ENCODE measurements at regions not wholly inside any gene's neighbourhood (a gene's known extent, or its start where the extent isn't known, plus 50 kb on each side); places are given as distances from the start of the nearest gene placed in this dataset.

DNA sequence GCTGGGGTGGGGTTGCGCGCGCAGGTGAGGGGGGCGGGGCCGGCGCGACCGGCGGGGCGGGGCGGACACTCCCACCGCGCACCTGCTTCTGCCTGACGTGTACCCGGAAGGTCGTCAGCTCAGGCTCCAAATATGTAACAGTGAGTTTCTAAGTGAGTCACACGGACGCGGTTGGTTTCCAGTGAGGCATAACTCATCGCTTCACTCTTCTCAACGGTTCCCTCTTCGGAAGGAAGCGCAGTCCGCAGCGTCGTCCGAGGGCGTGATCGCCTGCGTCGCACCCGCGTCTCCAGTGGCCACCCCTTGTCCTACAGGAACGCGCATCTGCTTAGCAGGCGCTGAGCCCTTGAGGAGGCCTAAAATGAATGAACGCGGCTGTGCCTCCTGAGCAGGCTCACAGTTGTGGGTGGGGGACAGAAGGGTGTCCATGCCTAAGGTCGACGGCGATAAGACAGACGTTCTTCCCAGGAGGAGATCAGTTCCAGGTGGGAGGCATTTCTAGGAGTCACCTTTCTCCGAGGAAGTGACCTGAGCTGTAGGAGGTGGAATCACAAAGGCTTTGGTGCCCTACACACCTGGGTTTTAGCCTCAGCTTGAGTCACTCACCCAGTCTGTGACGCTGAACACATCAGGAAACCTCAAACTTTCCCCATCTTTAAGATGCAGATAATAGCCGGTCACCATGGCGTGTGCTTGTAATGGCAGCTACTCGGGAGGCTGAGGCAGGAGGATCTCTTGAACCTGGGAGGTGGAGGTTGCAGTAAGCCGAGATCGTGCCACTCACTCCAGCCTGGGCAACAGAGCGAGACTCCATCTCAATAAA, 50.9 kb upstream of the EZR start:
- no peaks in the 10 kb centered on the region for H4K20me1 ChIP-seq (ENCODE audit: insufficient read depth)
- H3K27me3 ChIP-seq (ENCODE audit: insufficient read depth, low read length) = no peaks in the 10 kb centered on the region
- ChIA-PET RAD21 (ENCODE audit: low non-redundant PET in 1 of 2, low total read pairs in 2 of 2, uncharacterized antibody in 2 of 2, unreplicated experiment in 2 of 2) (interaction anchor here (0.6 to 1.3 kb wide), 10 partner anchors 14 to 152 kb away, joined by 3 to 10 read pairs (median 4); partner anchors contain the start of gene EZR (in 1 of the 2)), CTCF (interaction anchor here (1.1 to 1.8 kb wide), 3 partner anchors 16 to 151 kb away, joined by 3 to 4 read pairs (median 3); no protein-coding TSS in a partner anchor), POLR2A (interaction anchor here (0.6 to 7.2 kb wide), 55 partner anchors 9 to 237 kb away, joined by 3 to 109 read pairs (median 5); partner anchors contain the start of genes EZR and RSPH3)
- intact Hi-C loops (cut with micrococcal nuclease) = loop anchor here (1.0 to 5.0 kb wide), 5 partner anchors 17 to 149 kb away; no protein-coding TSS in a partner anchor
- peak overlapping the region; percentile 66 for H3K9ac ChIP-seq (ENCODE audit: low read length)
- H3K4me2 ChIP-seq (ENCODE audit: low read length) = peak overlapping the region; percentile 67
- H3K9me2 ChIP-seq (ENCODE audit: insufficient read depth) = no peaks in the 10 kb centered on the region
- ATAC-seq (peak; percentile 82), DNase-seq (ENCODE audit: low read depth, low spot score) (peak; percentile 99)
- peak overlapping the region; percentile 37 to 44 for H3K4me3 ChIP-seq (replicated peaks in 1 of 2; ENCODE audit: low read depth in 1 of 2, low read length in 2 of 2)
- peaks cover 25% of the 10 kb centered on the region for H3K79me2 ChIP-seq (ENCODE audit: insufficient read depth, low read length)
- peak overlapping the region; percentile 94 for H3K27ac ChIP-seq (ENCODE audit: low read depth, low read length)
- BruUV-seq (replicated peaks) = TSS peak; percentile 86
- no peaks in the 10 kb centered on the region for H3K36me3 ChIP-seq (ENCODE audit: control insufficient read depth in 1 of 2, insufficient read depth in 2 of 2, low read length in 2 of 2)
- no peaks in the 10 kb centered on the region; a peak in 1 of 4 replicates for H3K9me3 ChIP-seq (ENCODE audit: control insufficient read depth in 1 of 2, insufficient read depth in 1 of 2, low read depth in 1 of 2, low read length in 2 of 2)
- H2AFZ ChIP-seq (ENCODE audit: low read depth, low read length, poor library complexity, severe bottlenecking) = no peak overlapping the region
- peaks cover 52 to 63% of the 10 kb centered on the region in 2 experiments for H3K4me1 ChIP-seq (ENCODE audit: control insufficient read depth in 1 of 2, insufficient read depth in 2 of 2, low read length in 2 of 2)
- TF ChIP-seq ZBTB33 (IDR thresholded peaks at IDR 0.05; ENCODE audit: extremely low read depth, insufficient replicate concordance, low read length) (peak; percentile 82), ATF3 (IDR thresholded peaks at IDR 0.05) (no peak), SRF (IDR thresholded peaks at IDR 0.05; ENCODE audit: low read depth) (no peak), RAD21 (IDR thresholded peaks at IDR 0.05; ENCODE audit: low read depth) (no peak), MAX (IDR thresholded peaks at IDR 0.05) (no peak), CTCF (IDR thresholded peaks at IDR 0.05 in 2 of 3, conservative IDR thresholded peaks at IDR 0.05 in 1 of 3; ENCODE audit: borderline replicate concordance in 1 of 3, insufficient read depth in 1 of 3, low read depth in 2 of 3, low read length in 2 of 3) (peak in 2 of 3 experiments; percentile 34 to 35; a peak in 4 of 6 replicates), EGR1 (IDR thresholded peaks at IDR 0.05; ENCODE audit: low read depth) (no peak), POLR2A (IDR thresholded peaks at IDR 0.05; ENCODE audit: borderline replicate concordance, extremely low read depth, insufficient read depth, insufficient read length) (peak; percentile 92), EZH2phosphoT487 (IDR thresholded peaks at IDR 0.05; ENCODE audit: borderline replicate concordance) (no peak), SIN3A (IDR thresholded peaks at IDR 0.05; ENCODE audit: low read depth) (no peak), TCF7L2 (IDR thresholded peaks at IDR 0.05; ENCODE audit: borderline replicate concordance, extremely low read depth, insufficient read depth, insufficient read length) (peak; percentile 33), ZNF274 (IDR thresholded peaks at IDR 0.05; ENCODE audit: low read depth, low read length) (no peak), ELF1 (IDR thresholded peaks at IDR 0.05; ENCODE audit: borderline replicate concordance, low read depth) (no peak), ZFX (IDR thresholded peaks at IDR 0.05) (0 out of 2 replicates have a peak, but pooled peaks have one; percentile 11), CEBPB (IDR thresholded peaks at IDR 0.05; ENCODE audit: low read depth) (no peak), CBX3 (IDR thresholded peaks at IDR 0.05; ENCODE audit: low read depth) (no peak), JUND (IDR thresholded peaks at IDR 0.05) (no peak)
- TF ChIP-seq, protein P1, sequence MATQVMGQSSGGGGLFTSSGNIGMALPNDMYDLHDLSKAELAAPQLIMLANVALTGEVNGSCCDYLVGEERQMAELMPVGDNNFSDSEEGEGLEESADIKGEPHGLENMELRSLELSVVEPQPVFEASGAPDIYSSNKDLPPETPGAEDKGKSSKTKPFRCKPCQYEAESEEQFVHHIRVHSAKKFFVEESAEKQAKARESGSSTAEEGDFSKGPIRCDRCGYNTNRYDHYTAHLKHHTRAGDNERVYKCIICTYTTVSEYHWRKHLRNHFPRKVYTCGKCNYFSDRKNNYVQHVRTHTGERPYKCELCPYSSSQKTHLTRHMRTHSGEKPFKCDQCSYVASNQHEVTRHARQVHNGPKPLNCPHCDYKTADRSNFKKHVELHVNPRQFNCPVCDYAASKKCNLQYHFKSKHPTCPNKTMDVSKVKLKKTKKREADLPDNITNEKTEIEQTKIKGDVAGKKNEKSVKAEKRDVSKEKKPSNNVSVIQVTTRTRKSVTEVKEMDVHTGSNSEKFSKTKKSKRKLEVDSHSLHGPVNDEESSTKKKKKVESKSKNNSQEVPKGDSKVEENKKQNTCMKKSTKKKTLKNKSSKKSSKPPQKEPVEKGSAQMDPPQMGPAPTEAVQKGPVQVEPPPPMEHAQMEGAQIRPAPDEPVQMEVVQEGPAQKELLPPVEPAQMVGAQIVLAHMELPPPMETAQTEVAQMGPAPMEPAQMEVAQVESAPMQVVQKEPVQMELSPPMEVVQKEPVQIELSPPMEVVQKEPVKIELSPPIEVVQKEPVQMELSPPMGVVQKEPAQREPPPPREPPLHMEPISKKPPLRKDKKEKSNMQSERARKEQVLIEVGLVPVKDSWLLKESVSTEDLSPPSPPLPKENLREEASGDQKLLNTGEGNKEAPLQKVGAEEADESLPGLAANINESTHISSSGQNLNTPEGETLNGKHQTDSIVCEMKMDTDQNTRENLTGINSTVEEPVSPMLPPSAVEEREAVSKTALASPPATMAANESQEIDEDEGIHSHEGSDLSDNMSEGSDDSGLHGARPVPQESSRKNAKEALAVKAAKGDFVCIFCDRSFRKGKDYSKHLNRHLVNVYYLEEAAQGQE (IDR thresholded peaks at IDR 0.05; ENCODE audit: low read depth) = no peak

Measured in HCT116 (cell line).